ENCODE measurements at regions not wholly inside any gene's neighbourhood (a gene's known extent, or its start where the extent isn't known, plus 50 kb on each side); places are given as distances from the start of the nearest gene placed in this dataset.

DNA sequence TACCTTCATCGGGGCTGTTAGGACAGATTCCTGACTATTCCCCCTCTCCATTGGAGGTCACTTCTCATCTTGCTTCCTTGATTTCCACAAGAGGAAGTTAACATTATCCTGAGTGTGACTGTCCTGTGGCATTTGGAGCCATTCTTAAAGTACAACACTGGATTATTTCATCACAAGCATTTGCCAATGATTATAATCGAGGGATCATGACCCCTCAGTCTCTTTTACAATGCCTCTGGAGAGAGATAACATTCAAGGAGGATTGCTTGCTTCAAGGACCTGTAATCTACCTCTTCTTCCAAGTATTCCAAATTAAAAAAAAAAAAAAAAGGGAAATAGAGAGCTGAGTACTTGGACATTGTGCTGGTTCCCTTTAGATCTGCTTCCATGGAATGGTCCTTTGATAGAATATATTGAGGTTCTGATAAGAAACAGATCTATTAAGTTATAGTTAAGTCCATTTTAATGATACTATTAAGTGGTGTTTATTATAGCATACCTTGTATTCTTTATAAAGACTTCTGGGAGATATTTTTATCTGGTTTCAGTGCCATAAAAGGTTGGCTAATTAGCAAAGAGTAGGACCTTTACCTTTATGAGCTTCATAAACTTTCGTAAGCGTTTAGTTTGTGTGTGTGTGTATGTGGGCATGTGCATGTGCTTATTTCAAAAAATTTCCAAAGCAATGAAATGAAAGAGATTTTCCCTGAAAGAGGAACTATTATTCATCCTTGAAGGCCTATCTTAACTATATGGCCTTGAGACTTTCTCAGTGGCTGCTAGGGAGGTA lies 469.1 kb downstream of the DHX35 start:
- no peak for DNase-seq

DNA sequence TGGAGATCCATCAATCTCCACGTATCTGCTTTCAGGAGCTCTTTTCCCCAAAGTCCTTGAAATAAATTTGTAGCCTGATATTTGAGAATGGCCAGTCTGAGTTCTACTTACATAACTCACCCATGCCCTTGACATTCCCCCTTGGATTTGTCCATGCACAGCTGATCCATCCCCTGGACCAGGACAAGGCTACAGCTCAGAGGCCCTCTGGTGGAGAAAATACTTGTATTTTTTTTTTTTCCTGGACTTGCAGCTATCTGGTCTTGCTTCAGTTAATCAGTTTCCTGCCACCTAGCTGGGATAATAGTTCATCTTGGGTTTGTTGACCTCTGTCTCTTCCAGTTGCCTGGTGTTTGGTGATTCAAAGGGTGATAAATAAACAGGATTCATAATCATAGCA lies 467.6 kb downstream of the DHX35 start:
- no peak for DNase-seq

- DNase-seq: no peak
Observed at GRCh38 chr20:39424962-39425678, 463.0 kb downstream of the DHX35 start.

GRCh38 chr20:39421571-39422105 lies 459.5 kb downstream of the DHX35 start:
- DNase-seq: no peak

GRCh38 chr20:39412091-39412490 lies 449.9 kb downstream of the DHX35 start:
- no peak for DNase-seq

GRCh38 chr20:39399463-39399862 lies 437.3 kb downstream of the DHX35 start:
- no peak for DNase-seq

DNA sequence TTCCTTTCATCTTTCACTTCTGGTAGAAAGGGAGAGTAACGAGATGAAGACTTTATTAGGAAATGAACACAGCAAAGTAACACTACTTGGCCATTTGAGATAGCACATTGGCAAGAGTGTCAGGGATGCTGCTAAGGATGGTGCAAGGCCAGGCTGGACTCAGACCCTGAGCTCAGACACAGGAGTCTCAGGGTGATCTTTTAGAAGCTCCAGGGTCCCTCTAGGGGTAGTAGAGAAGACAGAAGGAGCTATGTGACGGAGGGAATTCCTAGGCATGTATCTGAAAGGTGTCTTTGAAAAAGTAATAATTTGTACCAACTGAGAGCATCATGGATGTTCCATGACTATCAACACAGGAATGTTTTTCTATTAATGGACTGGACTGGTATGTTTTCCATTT lies 436.5 kb downstream of the DHX35 start:
- no peak for DNase-seq

GRCh38 chr20:39397646-39398045 lies 435.5 kb downstream of the DHX35 start:
- DNase-seq: no peak

DNA sequence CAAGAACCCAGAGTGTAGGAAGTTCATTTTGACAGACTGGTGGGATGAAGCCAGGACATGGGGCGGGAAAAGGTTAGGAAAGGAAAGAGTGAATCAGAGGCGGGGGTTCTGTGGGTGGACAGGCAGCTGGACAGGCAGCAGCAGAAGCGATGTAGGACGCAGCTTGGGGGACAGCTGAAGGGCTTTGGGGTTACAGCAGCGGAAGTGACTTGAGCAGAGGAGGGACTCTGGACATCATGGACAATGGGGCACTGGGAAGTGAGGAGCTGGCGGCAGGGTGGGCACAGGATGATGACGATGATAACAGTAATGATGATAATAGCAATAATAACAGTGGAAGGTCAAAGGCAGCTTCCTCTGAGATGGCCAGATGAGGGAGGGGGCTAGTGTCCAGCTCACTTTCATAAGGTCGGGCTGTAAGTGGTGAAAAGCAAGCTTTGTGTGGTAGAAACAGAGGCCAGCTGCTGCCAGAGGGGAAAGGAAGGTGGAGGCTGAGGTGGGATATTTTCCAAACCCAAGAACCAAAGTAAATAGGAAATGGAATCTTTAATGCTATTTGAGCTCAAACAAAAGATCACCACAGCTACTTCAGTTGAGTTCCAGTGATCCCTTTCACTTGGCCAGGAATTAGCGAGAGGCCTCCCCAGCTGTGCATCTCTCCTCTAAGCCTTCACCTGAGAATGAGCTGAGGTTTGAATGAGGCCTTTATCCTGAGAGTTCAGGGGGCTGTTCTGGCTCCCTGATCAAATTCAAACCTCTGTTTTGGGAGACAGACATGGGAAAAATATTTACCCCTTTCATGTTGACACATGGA lies 433.5 kb downstream of the DHX35 start:
- no peak for DNase-seq

DNA sequence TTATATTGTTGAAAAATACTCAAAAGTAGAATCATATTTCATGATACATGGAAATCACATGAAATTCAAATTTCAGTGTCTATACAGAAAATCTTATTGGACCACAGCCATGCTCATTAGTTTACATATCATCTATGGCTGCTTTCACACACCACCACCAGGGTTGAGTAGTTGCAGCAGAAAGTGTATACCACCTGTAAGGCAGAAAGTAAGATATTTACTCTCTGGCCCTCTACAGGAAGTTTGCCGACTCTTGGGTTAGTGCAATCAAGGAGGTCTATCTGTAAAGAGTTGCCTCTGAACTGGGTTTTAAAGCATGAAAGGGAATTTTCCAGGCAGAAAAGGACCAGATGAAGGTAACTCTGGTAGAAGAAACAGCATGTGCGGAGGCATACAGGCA lies 432.3 kb downstream of the DHX35 start:
- DNase-seq: no peak

GRCh38 chr20:39390186-39390585 lies 428.0 kb downstream of the DHX35 start:
- DNase-seq: no peak

- no peak for DNase-seq
Observed at GRCh38 chr20:39381595-39381994, 419.5 kb downstream of the DHX35 start.

DNA sequence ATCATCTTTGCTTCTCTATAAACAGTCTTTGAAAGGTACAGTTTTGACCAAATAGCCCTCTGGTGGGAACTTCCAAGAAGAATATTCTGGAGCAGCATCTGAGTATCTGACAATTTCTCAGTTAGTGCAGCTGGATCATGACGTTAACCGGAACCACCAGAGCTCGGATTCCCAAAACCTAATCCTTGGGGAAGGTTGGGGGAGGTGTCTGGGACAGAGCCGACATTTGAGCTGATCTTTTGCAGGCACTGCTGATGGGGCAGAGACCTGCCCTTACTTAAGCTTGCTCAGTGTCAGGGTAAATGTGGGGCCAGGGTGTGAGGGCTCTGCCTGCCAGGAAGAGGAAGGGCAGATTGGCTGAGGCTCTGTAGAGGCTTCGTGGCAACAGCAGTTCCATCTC lies 416.6 kb downstream of the DHX35 start:
- DNase-seq: no peak

DNA sequence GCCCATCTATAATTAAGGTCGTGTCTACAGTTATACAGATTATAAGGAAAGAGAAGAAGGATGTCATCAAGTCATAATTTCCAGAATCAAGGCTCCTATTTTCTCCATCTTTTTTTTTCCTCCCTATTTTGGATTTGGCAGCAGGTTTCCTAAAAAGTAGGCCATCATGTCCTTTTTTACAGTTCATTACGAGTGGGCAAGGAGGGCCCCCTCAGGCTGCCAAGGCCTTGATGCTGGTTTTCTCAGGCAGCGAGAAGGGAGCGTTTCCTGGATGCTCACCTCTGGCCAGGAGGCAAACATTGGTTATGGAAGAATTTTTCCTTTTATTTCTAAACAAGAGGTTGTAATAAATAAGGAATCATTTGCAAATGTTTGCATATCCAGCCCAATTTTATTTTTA lies 414.6 kb downstream of the DHX35 start:
- DNase-seq: no peak

GRCh38 chr20:39364320-39364719 lies 402.2 kb downstream of the DHX35 start:
- DNase-seq: no peak

DNA sequence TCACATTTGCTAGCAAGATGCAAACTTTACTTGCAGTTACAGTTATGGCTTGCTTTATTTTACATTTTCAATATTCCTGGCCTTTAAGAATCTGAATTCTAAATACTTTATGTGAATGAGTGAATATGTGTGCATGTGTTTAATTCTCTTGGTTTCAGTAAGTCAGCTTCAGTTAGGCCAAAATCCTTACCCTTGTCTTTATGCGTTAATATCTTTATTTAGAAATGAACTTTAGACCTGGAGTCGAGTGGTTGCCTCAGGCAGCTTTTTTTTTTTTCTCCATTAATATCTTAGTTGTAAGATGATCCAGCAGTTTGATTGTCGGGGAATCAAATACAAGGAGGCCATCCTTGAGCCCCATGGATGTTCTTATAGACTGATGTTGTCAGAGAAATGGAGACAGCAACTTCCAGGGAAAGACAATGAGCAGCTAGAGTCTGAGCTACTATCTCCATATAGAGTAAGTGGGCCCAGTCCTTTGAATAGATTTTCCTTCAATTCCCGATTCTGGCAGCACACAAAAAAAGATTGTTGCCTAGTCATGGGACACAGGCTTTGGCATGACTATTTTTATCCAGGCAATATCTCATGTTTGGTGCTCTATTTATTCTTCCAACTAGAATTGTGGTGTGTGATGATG lies 398.0 kb downstream of the DHX35 start:
- no peak for DNase-seq

GRCh38 chr20:39358052-39358451 lies 395.9 kb downstream of the DHX35 start:
- no peak for DNase-seq

DNA sequence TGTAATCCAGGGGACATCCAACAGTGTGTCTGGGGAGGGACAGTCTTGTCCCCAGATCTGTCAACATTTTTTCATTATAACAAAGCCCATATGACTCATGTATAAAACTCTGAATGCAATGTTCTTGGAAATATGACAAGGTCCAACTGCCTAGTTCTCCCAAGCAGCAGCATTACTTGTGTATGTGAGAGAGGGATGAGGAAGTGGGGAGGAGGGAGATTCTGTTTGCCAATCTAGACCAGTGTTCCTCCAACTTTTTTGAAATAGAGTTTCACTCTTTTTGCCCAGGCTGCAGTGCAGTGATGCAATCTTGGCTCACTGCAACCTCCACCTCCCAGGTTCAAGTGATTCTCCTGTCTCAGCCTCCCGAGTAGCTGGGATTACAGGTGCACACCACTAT lies 394.8 kb downstream of the DHX35 start:
- DNase-seq: no peak

DNA sequence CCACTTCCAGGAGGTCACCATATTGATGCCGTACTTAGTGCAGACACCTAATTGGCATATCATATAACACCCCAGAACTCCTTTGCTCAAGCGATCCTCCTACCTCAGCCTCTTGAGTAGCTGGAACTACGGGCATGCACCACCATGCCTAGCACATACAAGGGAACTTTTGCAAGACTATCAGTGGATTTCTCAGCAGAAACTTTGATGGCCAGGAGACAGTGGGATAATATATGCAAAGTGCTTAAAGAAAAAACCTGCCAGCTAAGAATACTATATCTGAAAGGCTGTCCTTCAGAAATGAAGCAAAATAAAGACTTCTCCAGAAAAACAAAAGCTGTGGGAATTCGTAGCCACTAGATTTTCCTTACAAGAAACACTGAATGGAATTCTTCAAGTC lies 387.1 kb downstream of the DHX35 start:
- DNase-seq: no peak

- no peak for DNase-seq
Observed at GRCh38 chr20:39347626-39348025, 385.5 kb downstream of the DHX35 start.

GRCh38 chr20:39342463-39342862 lies 380.3 kb downstream of the DHX35 start:
- no peak for DNase-seq

GRCh38 chr20:39338469-39339376 lies 376.6 kb downstream of the DHX35 start:
- no peak for DNase-seq

All from stimulated activated CD4-positive, alpha-beta T cell treated with anti-CD3 and anti-CD28 coated beads, Interleukin-4, amount 100 ng/mL, for 1 hour (primary cell).